Esophagus squamous epithelium (tissue), 4 donors: ENCODE measurements at regions not wholly inside any gene's neighbourhood (a gene's known extent, or its start where the extent isn't known, plus 50 kb on each side); places are given as distances from the start of the nearest gene placed in this dataset.

Experiments
- CTCF ChIP-seq, 6 experiments: fragments of 450-650 bp in 4 of 6; fragments of 200-600 bp in 2 of 6; sonication (generic) in 2 of 6; IDR thresholded peaks; one replicate each; pipeline ENCODE4 v1.5.1; 2016 to 2019; ENCODE audit warnings: antibody characterized with exemption in 6 of 6, mild to moderate bottlenecking in 4 of 6, moderate library complexity in 4 of 6
- POLR2A ChIP-seq, 4 donors: fragments of 450-650 bp; IDR thresholded peaks; one replicate each; pipeline ENCODE4 v1.6.1; 2017; ENCODE audit warnings: antibody characterized with exemption in 4 of 4, mild to moderate bottlenecking in 4 of 4, moderate library complexity in 3 of 4

- TF ChIP-seq CTCF (IDR thresholded peaks at IDR 0.05): no peak
- no peak for TF ChIP-seq POLR2A (IDR thresholded peaks at IDR 0.05)
Observed at GRCh38 chr2:129174143-129174542, 805.3 kb upstream of the RAB6C start.
